ENCODE measurements at regions not wholly inside any gene's neighbourhood (a gene's known extent, or its start where the extent isn't known, plus 50 kb on each side); places are given as distances from the start of the nearest gene placed in this dataset.

GRCh38 chr5:82812575-82812974 lies 264.6 kb downstream of the TMEM167A start:
- H3K9ac ChIP-seq (ENCODE audit: low read depth in 1 of 2, low read length in 2 of 2): no peak overlapping the region
- no peak overlapping the region for H3K4me3 ChIP-seq (ENCODE audit: low read depth in 1 of 3, low read length in 3 of 3)
- no peak overlapping the region for H3K27ac ChIP-seq (ENCODE audit: low read depth in 1 of 2, low read length in 2 of 2)
- H3K36me3 ChIP-seq (ENCODE audit: control insufficient read depth in 4 of 4, insufficient read depth in 3 of 4, low read depth in 1 of 4, low read length in 3 of 4): no peaks in the 10 kb centered on the region
- TF ChIP-seq GABPA (IDR thresholded peaks at IDR 0.05 in 1 of 2, conservative IDR thresholded peaks at IDR 0.05 in 1 of 2) (no peak), REST (IDR thresholded peaks at IDR 0.05) (no peak), JUND (IDR thresholded peaks at IDR 0.05) (no peak), FOXA2 (IDR thresholded peaks at IDR 0.05) (no peak), ATF3 (IDR thresholded peaks at IDR 0.05) (no peak), TAF1 (conservative IDR thresholded peaks at IDR 0.05) (no peak), EGR1 (IDR thresholded peaks at IDR 0.05; ENCODE audit: low read depth in 2 of 2) (no peak), YY1 (IDR thresholded peaks at IDR 0.05) (no peak), MAX (IDR thresholded peaks at IDR 0.05) (no peak)
- no peaks in the 10 kb centered on the region for H3K4me1 ChIP-seq (ENCODE audit: control insufficient read depth in 4 of 4, insufficient read depth in 4 of 4, low read length in 3 of 4)
- no peaks in the 10 kb centered on the region for H3K9me3 ChIP-seq (ENCODE audit: control insufficient read depth in 4 of 4, low read length in 3 of 4)
- WGBS: 84% methylated on average over 2 of the region's 2 CpGs
- H3K27me3 ChIP-seq (ENCODE audit: control insufficient read depth in 4 of 4, insufficient read depth in 4 of 4, low read length in 3 of 4): no peaks in the 10 kb centered on the region
- DNase-seq (ENCODE audit: low spot score): no peak

GRCh38 chr5:82811490-82811889 lies 265.7 kb downstream of the TMEM167A start:
- no peaks in the 10 kb centered on the region for H3K4me1 ChIP-seq (ENCODE audit: control insufficient read depth in 4 of 4, insufficient read depth in 4 of 4, low read length in 3 of 4)
- no peak overlapping the region for H3K27ac ChIP-seq (ENCODE audit: low read depth in 1 of 2, low read length in 2 of 2)
- TF ChIP-seq HNF4A (conservative IDR thresholded peaks at IDR 0.05) (no peak), REST (IDR thresholded peaks at IDR 0.05) (no peak)
- 86% methylated on average over 6 of the region's 6 CpGs for WGBS
- no peak for DNase-seq (ENCODE audit: low spot score)
- H3K9ac ChIP-seq (ENCODE audit: low read depth in 1 of 2, low read length in 2 of 2): no peak overlapping the region
- H3K27me3 ChIP-seq (ENCODE audit: control insufficient read depth in 4 of 4, insufficient read depth in 4 of 4, low read length in 3 of 4): no peaks in the 10 kb centered on the region
- no peaks in the 10 kb centered on the region for H3K9me3 ChIP-seq (ENCODE audit: control insufficient read depth in 4 of 4, low read length in 3 of 4)
- H3K36me3 ChIP-seq (ENCODE audit: control insufficient read depth in 4 of 4, insufficient read depth in 3 of 4, low read depth in 1 of 4, low read length in 3 of 4): no peaks in the 10 kb centered on the region
- H3K4me3 ChIP-seq (ENCODE audit: low read depth in 1 of 3, low read length in 3 of 3): no peak overlapping the region
